Hematopoietic multipotent progenitor cell treated with erythropoietin and hydrocortisone succinate and interleukin-3 and kit ligand, for 8 days (in vitro differentiated cells): ENCODE measurements at regions not wholly inside any gene's neighbourhood (a gene's known extent, or its start where the extent isn't known, plus 50 kb on each side); places are given as distances from the start of the nearest gene placed in this dataset.
"Not testable (repeated sequence)": the region's sequence is repeated elsewhere in the genome, so short reads cannot be mapped to it uniquely, and the experiment has no call there.

Experiments used
- DNase-seq: peaks from one replicate; pipeline ENCODE4 v3.0.0-alpha.2; 2015

GRCh38 chr1:817071-817599 is 106.6 kb upstream of the SAMD11 start:
- DNase-seq, result not testable (repeated sequence)

- not testable (repeated sequence) for DNase-seq
These were observed 105.8 kb upstream of the SAMD11 start for GRCh38 chr1:817658-818617.

- no peak for DNase-seq
These were observed 105.0 kb upstream of the SAMD11 start for GRCh38 chr1:818618-819291.

- no peak for DNase-seq
These were observed 102.8 kb upstream of the SAMD11 start for GRCh38 chr1:820962-821361.

GRCh38 chr1:826808-827207 is 96.9 kb upstream of the SAMD11 start:
- not testable (repeated sequence) for DNase-seq

- DNase-seq, result peak; percentile 90
These were observed 96.3 kb upstream of the SAMD11 start for GRCh38 chr1:827211-828063.

- not testable (repeated sequence) for DNase-seq
These were observed 94.4 kb upstream of the SAMD11 start for GRCh38 chr1:829324-829723.

- DNase-seq, result peak; percentile 46
These were observed 93.8 kb upstream of the SAMD11 start for GRCh38 chr1:829932-830331.

GRCh38 chr1:830750-831149 is 93.0 kb upstream of the SAMD11 start:
- not testable (repeated sequence) for DNase-seq

- DNase-seq, result peak; percentile 25
These were observed 92.2 kb upstream of the SAMD11 start for GRCh38 chr1:831522-831921.

- DNase-seq, result no peak
These were observed 91.6 kb upstream of the SAMD11 start for GRCh38 chr1:832136-832535.

- DNase-seq, result not testable (repeated sequence)
These were observed 90.5 kb upstream of the SAMD11 start for GRCh38 chr1:833226-833625.

GRCh38 chr1:835509-835908 is 88.2 kb upstream of the SAMD11 start:
- DNase-seq, result not testable (repeated sequence)

- not testable (repeated sequence) for DNase-seq
These were observed 86.1 kb upstream of the SAMD11 start for GRCh38 chr1:837601-838000.

GRCh38 chr1:838291-838690 is 85.4 kb upstream of the SAMD11 start:
- peak; percentile 66 for DNase-seq

GRCh38 chr1:840592-840991 is 83.1 kb upstream of the SAMD11 start:
- DNase-seq, result not testable (repeated sequence)

GRCh38 chr1:841671-842425 is 81.9 kb upstream of the SAMD11 start:
- DNase-seq, result not testable (repeated sequence)

GRCh38 chr1:842799-843198 is 80.9 kb upstream of the SAMD11 start:
- peak; percentile 78 for DNase-seq

GRCh38 chr1:843946-844345 is 79.8 kb upstream of the SAMD11 start:
- DNase-seq, result not testable (repeated sequence)

- DNase-seq, result no peak
These were observed 79.2 kb upstream of the SAMD11 start for GRCh38 chr1:844472-845026.

GRCh38 chr1:845641-846040 is 78.1 kb upstream of the SAMD11 start:
- not testable (repeated sequence) for DNase-seq

- DNase-seq, result not testable (repeated sequence)
These were observed 73.8 kb upstream of the SAMD11 start for GRCh38 chr1:849873-850272.
